OCI-LY7 (cell line): ENCODE measurements at regions not wholly inside any gene's neighbourhood (a gene's known extent, or its start where the extent isn't known, plus 50 kb on each side); places are given as distances from the start of the nearest gene placed in this dataset.

Experiments
- BruUV-seq: library from RNA; stranded (reverse); fragments of 400-500 nt; replicated peaks from 2 replicates; lab custom pipeline; 2021; lab: Mats Ljungman, UMichigan
- CTCF ChIA-PET: fragments of 300-600 bp; sonication (Branson Sonifier 250); formaldehyde crosslinking; loops from one replicate; lab custom pipeline; 2022; ENCODE audit warnings: antibody characterized with exemption; ENCODE audit not compliant: unreplicated experiment; lab: Charles Lee
- POLR2A ChIA-PET: fragments of 300-600 bp; sonication (Branson Sonifier 250); formaldehyde crosslinking; loops from one replicate; lab custom pipeline; 2022; ENCODE audit warnings: antibody characterized with exemption; lab: Charles Lee
- DNase-seq: peaks from one replicate; pipeline ENCODE4 v3.0.0-alpha.2; 2015; ENCODE audit warnings: low spot score
- H2AFZ ChIP-seq: fragments of 200-600 bp; sonication (generic), shearing (Covaris generic); 2 replicates; pipeline ENCODE4 v1.6.1; 2014; ENCODE audit warnings: mild to moderate bottlenecking, antibody characterized with exemption, low read length, moderate library complexity
- H3K27ac ChIP-seq: fragments of 200-600 bp; sonication (generic); 2 replicates; pipeline ENCODE4 v1.5.1; 2014; ENCODE audit warnings: mixed run types, low read depth, mild to moderate bottlenecking, moderate library complexity, low read length, inconsistent platforms; ENCODE audit not compliant: poor library complexity, severe bottlenecking
- H3K36me3 ChIP-seq: fragments of 200-600 bp; sonication (generic); 2 replicates; pipeline ENCODE4 v1.6.1; 2014; ENCODE audit warnings: mild to moderate bottlenecking, antibody characterized with exemption, low read length, moderate library complexity, mixed read lengths; ENCODE audit not compliant: insufficient read depth
- H3K4me1 ChIP-seq: fragments of 200-600 bp; sonication (generic); 2 replicates; pipeline ENCODE4 v1.5.1; 2014; ENCODE audit warnings: mild to moderate bottlenecking, low read length; ENCODE audit not compliant: insufficient read depth, poor library complexity, severe bottlenecking
- H3K4me2 ChIP-seq: fragments of 200-600 bp; sonication (generic); 2 replicates; pipeline ENCODE4 v1.6.1; 2014; ENCODE audit warnings: mild to moderate bottlenecking, low read length
- H3K4me3 ChIP-seq: fragments of 200-600 bp; sonication (generic); 2 replicates; pipeline ENCODE4 v1.5.1; 2014; ENCODE audit warnings: mild to moderate bottlenecking, low read depth, low read length; ENCODE audit not compliant: poor library complexity, severe bottlenecking
- H3K79me2 ChIP-seq: fragments of 200-600 bp; sonication (generic); 2 replicates; pipeline ENCODE4 v1.6.1; 2016; ENCODE audit warnings: low read depth, mild to moderate bottlenecking, low read length, moderate library complexity, mixed read lengths; ENCODE audit not compliant: insufficient read depth
- H3K9me2 ChIP-seq: fragments of 200-600 bp; sonication (generic); 2 replicates; pipeline ENCODE4 v1.6.1; 2016; ENCODE audit warnings: mild to moderate bottlenecking, low read length, mixed read lengths; ENCODE audit not compliant: insufficient read depth
- H3K9me3 ChIP-seq: fragments of 200-600 bp; sonication (generic); 2 replicates; pipeline ENCODE4 v1.6.1; 2014; ENCODE audit warnings: mild to moderate bottlenecking, mixed run types, low read length, mixed read lengths
- H4K20me1 ChIP-seq: fragments of 200-600 bp; sonication (generic); 2 replicates; pipeline ENCODE4 v1.6.1; 2014; ENCODE audit warnings: mild to moderate bottlenecking, antibody characterized with exemption, low read length, moderate library complexity, mixed read lengths; ENCODE audit not compliant: insufficient read depth
- EZH2phosphoT487 ChIP-seq: fragments of 200-600 bp; sonication (generic); IDR thresholded peaks from 2 replicates; pipeline ENCODE4 v1.6.1; 2018; ENCODE audit warnings: low read depth, borderline replicate concordance, mild to moderate bottlenecking, mixed run types, antibody characterized with exemption, low read length, moderate library complexity, mixed read lengths
- intact Hi-C: fragments of 100-400 bp; cut with micrococcal nuclease; formaldehyde crosslinking; loops from one replicate; pipeline ENCODE4 v1.10.0; 2022; ENCODE audit not compliant: unreplicated experiment
- TF ChIP-seq, protein P1 (sequence below): fragments of 200-600 bp; sonication (generic); conservative IDR thresholded peaks from 2 replicates; pipeline ENCODE4 v1.5.1; 2014; ENCODE audit warnings: mild to moderate bottlenecking, antibody characterized with exemption, low read length, moderate library complexity, mixed read lengths

DNA sequence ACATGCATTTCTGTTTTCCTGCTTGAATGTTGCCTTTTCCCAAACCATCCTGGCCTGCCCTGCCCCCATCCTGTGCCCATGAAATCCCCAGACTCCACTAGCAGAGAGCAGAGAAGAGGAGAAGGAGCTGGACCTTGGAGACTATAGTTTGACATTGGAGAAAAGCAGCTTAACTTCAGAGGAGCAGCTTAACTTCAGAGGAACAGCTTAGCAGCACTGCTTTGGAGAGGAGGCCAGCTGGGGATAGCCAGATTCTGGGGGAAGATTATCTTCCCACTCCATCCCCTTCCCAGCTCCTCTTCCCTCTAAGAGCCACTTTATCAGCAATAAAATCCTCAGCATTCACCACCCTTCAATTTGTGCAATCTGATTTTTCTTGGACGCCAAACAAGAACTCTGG is 443.0 kb downstream of the PCDH10 start:
- POLR2A ChIA-PET: no interaction called here
- DNase-seq: no peak
- Histone ChIP-seq H3K79me2 (no peaks in the 10 kb centered on the region), H3K9me3 (no peaks in the 10 kb centered on the region), H4K20me1 (no peaks in the 10 kb centered on the region), H3K4me1 (no peaks in the 10 kb centered on the region), H3K4me2 (no peak overlapping the region), H3K9me2 (no peaks in the 10 kb centered on the region), H3K36me3 (no peaks in the 10 kb centered on the region), H2AFZ (no peak overlapping the region), H3K4me3 (no peak overlapping the region), H3K27ac (no peak overlapping the region)
- intact Hi-C loops: no loop called here
- no peak for TF ChIP-seq EZH2phosphoT487
- TF ChIP-seq, protein P1, sequence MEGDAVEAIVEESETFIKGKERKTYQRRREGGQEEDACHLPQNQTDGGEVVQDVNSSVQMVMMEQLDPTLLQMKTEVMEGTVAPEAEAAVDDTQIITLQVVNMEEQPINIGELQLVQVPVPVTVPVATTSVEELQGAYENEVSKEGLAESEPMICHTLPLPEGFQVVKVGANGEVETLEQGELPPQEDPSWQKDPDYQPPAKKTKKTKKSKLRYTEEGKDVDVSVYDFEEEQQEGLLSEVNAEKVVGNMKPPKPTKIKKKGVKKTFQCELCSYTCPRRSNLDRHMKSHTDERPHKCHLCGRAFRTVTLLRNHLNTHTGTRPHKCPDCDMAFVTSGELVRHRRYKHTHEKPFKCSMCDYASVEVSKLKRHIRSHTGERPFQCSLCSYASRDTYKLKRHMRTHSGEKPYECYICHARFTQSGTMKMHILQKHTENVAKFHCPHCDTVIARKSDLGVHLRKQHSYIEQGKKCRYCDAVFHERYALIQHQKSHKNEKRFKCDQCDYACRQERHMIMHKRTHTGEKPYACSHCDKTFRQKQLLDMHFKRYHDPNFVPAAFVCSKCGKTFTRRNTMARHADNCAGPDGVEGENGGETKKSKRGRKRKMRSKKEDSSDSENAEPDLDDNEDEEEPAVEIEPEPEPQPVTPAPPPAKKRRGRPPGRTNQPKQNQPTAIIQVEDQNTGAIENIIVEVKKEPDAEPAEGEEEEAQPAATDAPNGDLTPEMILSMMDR: no peak
- CTCF ChIA-PET: no interaction called here
- no TSS peak for BruUV-seq

GRCh38 chr4:133588306-133588705 is 439.2 kb downstream of the PCDH10 start:
- Histone ChIP-seq H3K4me2 (no peak overlapping the region), H3K4me3 (no peak overlapping the region), H3K9me3 (no peaks in the 10 kb centered on the region), H2AFZ (no peak overlapping the region), H3K9me2 (no peaks in the 10 kb centered on the region), H3K4me1 (no peaks in the 10 kb centered on the region), H3K36me3 (no peaks in the 10 kb centered on the region), H3K27ac (no peak overlapping the region), H3K79me2 (no peaks in the 10 kb centered on the region), H4K20me1 (no peaks in the 10 kb centered on the region)
- no TSS peak for BruUV-seq
- CTCF ChIA-PET: no interaction called here
- POLR2A ChIA-PET: no interaction called here
- no peak for DNase-seq
- TF ChIP-seq, protein P1: no peak
- TF ChIP-seq EZH2phosphoT487: no peak
- intact Hi-C loops: no loop called here

DNA sequence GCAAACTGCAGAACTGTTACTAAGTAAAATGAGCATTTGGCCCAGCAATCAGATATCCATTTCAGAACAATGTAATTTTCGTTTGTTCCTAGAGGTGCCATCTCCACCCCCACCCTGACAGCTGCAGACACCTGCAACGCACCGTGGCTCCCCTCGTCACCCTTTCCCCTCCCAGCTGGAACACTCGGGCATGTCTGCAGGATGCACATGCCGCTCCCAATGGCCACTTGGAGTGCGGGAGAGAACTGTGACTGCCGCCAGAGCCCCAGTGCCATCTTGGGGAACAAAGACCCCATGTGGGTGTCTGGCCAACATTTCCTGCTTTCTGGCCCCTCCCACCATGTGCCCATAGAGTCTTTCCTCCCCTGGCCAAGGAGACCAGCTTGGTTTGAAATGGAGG is 436.2 kb downstream of the PCDH10 start:
- Histone ChIP-seq H3K4me1 (no peaks in the 10 kb centered on the region), H3K79me2 (no peaks in the 10 kb centered on the region), H4K20me1 (no peaks in the 10 kb centered on the region), H2AFZ (no peak overlapping the region), H3K36me3 (no peaks in the 10 kb centered on the region), H3K27ac (no peak overlapping the region), H3K4me2 (no peak overlapping the region), H3K4me3 (no peak overlapping the region), H3K9me2 (no peaks in the 10 kb centered on the region), H3K9me3 (no peaks in the 10 kb centered on the region)
- POLR2A ChIA-PET: no interaction called here
- CTCF ChIA-PET: no interaction called here
- no peak for DNase-seq
- TF ChIP-seq EZH2phosphoT487: no peak
- TF ChIP-seq, protein P1: no peak
- intact Hi-C loops: no loop called here
- no TSS peak for BruUV-seq
